ENCODE measurements at regions not wholly inside any gene's neighbourhood (a gene's known extent, or its start where the extent isn't known, plus 50 kb on each side); places are given as distances from the start of the nearest gene placed in this dataset.

DNA sequence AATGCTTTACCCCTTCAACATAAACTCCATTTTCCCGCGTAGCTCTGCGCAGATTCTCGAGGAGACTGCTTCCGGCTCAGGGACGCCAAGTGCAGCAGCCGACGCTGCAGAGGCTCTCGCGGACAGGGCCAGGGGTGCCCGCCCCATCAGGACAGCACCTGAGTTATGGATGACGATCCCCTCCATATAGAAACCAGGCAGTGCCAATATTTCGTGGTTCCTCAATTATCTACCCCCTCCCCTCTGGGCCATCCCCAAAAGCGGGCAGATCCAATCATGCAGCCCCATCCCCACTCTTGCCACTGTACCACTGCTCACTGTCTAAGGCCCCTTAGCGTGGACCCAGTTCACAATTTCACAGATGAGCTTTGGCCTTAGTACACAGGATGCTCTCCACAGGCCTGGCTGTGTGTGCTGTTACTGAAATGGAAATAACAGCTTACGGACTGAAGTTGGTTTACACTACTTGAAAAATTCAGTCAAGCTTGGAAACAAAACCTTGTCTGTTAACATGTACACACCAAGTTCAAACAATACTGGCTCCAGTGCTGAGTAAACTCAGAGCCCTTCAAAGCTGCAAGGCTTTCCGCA lies 74.5 kb downstream of the DACT2 start:
- no peaks in the 10 kb centered on the region for H3K36me3 ChIP-seq (replicated peaks; ENCODE audit: insufficient read depth, low read depth)
- no peaks in the 10 kb centered on the region for H3K9me2 ChIP-seq (replicated peaks; ENCODE audit: insufficient read depth)
- 91% methylated on average over 17 of the region's 17 CpGs for WGBS (ENCODE audit: low lambda C conversion rate, missing lambda C conversion rate)
- no peak overlapping the region for H3K4me3 ChIP-seq
- no peak overlapping the region for H3K4me2 ChIP-seq
- no peak overlapping the region for H3K27ac ChIP-seq
- H4K20me1 ChIP-seq (ENCODE audit: insufficient read depth, poor library complexity, severe bottlenecking) = no peaks in the 10 kb centered on the region
- H3K9me3 ChIP-seq (ENCODE audit: low read depth) = no peaks in the 10 kb centered on the region
- TF ChIP-seq EZH2phosphoT487 (IDR thresholded peaks at IDR 0.05; ENCODE audit: low read depth, severe bottlenecking, unreplicated experiment) (no peak), EZH2 (IDR thresholded peaks at IDR 0.05; ENCODE audit: borderline replicate concordance) (no peak)
- TF ChIP-seq, protein P1, sequence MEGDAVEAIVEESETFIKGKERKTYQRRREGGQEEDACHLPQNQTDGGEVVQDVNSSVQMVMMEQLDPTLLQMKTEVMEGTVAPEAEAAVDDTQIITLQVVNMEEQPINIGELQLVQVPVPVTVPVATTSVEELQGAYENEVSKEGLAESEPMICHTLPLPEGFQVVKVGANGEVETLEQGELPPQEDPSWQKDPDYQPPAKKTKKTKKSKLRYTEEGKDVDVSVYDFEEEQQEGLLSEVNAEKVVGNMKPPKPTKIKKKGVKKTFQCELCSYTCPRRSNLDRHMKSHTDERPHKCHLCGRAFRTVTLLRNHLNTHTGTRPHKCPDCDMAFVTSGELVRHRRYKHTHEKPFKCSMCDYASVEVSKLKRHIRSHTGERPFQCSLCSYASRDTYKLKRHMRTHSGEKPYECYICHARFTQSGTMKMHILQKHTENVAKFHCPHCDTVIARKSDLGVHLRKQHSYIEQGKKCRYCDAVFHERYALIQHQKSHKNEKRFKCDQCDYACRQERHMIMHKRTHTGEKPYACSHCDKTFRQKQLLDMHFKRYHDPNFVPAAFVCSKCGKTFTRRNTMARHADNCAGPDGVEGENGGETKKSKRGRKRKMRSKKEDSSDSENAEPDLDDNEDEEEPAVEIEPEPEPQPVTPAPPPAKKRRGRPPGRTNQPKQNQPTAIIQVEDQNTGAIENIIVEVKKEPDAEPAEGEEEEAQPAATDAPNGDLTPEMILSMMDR (IDR thresholded peaks at IDR 0.05; ENCODE audit: poor library complexity) = no peak
- no peak for DNase-seq (ENCODE audit: low spot score)
- H3K27me3 ChIP-seq = no peaks in the 10 kb centered on the region
- H3K79me2 ChIP-seq = no peaks in the 10 kb centered on the region
- peaks cover 33% of the 10 kb centered on the region for H3K4me1 ChIP-seq (ENCODE audit: insufficient read depth)
- no peak overlapping the region for H2AFZ ChIP-seq

DNA sequence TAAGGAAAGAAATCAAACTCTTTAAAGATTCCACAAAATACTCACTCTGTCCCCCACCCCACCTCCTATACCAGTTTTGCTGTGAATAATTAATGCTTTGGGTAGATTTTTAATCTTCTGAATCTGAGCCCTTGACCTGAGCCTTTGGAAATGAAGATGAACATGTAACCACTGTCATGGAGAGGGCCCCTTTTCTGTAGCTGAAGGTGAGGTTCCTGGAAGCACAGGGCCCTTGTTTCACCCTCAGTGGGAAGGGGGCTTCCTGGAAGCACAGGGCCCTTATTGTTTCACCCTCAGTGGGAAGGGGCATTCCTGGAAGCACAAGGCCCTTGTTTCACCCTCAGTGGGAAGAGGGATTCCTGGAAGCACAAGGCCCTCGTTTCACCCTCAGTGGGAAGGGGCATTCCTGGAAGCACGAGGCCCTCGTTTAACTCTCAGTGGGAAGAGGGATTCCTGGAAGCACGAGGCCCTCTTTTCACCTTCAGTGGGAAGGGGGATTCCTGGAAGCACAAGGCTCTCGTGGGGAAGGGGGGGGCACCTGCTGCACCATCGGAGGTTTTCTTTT lies 75.7 kb downstream of the DACT2 start:
- H3K36me3 ChIP-seq (replicated peaks; ENCODE audit: insufficient read depth, low read depth) = no peaks in the 10 kb centered on the region
- no peak overlapping the region for H3K4me3 ChIP-seq
- DNase-seq (ENCODE audit: low spot score) = no peak
- no peaks in the 10 kb centered on the region for H3K9me2 ChIP-seq (replicated peaks; ENCODE audit: insufficient read depth)
- no peaks in the 10 kb centered on the region for H3K79me2 ChIP-seq
- H3K9me3 ChIP-seq (ENCODE audit: low read depth) = no peaks in the 10 kb centered on the region
- H3K27ac ChIP-seq = no peak overlapping the region
- WGBS (ENCODE audit: low lambda C conversion rate, missing lambda C conversion rate) = 56% methylated on average over 6 of the region's 6 CpGs
- peaks cover 40% of the 10 kb centered on the region for H3K4me1 ChIP-seq (ENCODE audit: insufficient read depth)
- no peak overlapping the region for H2AFZ ChIP-seq
- no peaks in the 10 kb centered on the region for H3K27me3 ChIP-seq
- no peaks in the 10 kb centered on the region for H4K20me1 ChIP-seq (ENCODE audit: insufficient read depth, poor library complexity, severe bottlenecking)
- TF ChIP-seq EZH2phosphoT487 (IDR thresholded peaks at IDR 0.05; ENCODE audit: low read depth, severe bottlenecking, unreplicated experiment) = no peak
- TF ChIP-seq, protein P1 (IDR thresholded peaks at IDR 0.05; ENCODE audit: poor library complexity) = no peak
- TF ChIP-seq EZH2 (IDR thresholded peaks at IDR 0.05; ENCODE audit: borderline replicate concordance) = no peak
- no peak overlapping the region for H3K4me2 ChIP-seq

DNA sequence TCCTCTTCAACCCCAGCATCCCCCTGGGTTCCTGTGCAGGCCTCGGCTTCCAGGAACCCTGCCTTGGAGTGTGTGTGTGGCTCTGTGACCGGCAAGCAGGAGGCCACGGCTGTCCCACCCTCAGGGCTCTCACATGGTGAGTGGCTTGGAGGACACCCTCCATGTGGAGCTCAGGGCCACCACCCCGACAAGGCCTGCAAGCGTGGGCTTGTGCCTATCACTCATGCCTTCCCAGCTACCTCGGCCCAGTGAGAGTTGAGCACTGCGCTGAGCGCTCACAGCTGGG lies 76.7 kb downstream of the DACT2 start:
- 94% methylated on average over 8 of the region's 8 CpGs for WGBS (ENCODE audit: low lambda C conversion rate, missing lambda C conversion rate)
- H3K79me2 ChIP-seq = no peaks in the 10 kb centered on the region
- no peak overlapping the region for H3K4me2 ChIP-seq
- H3K9me3 ChIP-seq (ENCODE audit: low read depth) = no peaks in the 10 kb centered on the region
- H3K27me3 ChIP-seq = no peaks in the 10 kb centered on the region
- no peaks in the 10 kb centered on the region for H3K36me3 ChIP-seq (replicated peaks; ENCODE audit: insufficient read depth, low read depth)
- H3K27ac ChIP-seq = no peak overlapping the region
- TF ChIP-seq EZH2 (IDR thresholded peaks at IDR 0.05; ENCODE audit: borderline replicate concordance) (no peak), EZH2phosphoT487 (IDR thresholded peaks at IDR 0.05; ENCODE audit: low read depth, severe bottlenecking, unreplicated experiment) (no peak)
- TF ChIP-seq, protein P1 (IDR thresholded peaks at IDR 0.05; ENCODE audit: poor library complexity) = no peak
- H3K9me2 ChIP-seq (replicated peaks; ENCODE audit: insufficient read depth) = no peaks in the 10 kb centered on the region
- H3K4me1 ChIP-seq (ENCODE audit: insufficient read depth) = peaks cover 41% of the 10 kb centered on the region
- DNase-seq (ENCODE audit: low spot score) = no peak
- H3K4me3 ChIP-seq = no peak overlapping the region
- no peak overlapping the region for H2AFZ ChIP-seq
- no peaks in the 10 kb centered on the region for H4K20me1 ChIP-seq (ENCODE audit: insufficient read depth, poor library complexity, severe bottlenecking)

Measured in hepatocyte (in vitro differentiated cells).